ENCODE measurements at regions not wholly inside any gene's neighbourhood (a gene's known extent, or its start where the extent isn't known, plus 50 kb on each side); places are given as distances from the start of the nearest gene placed in this dataset.

- Histone ChIP-seq H3K4me2 (no peak overlapping the region), H2AFZ (replicated peaks) (no peak overlapping the region), H4K20me1 (ENCODE audit: low read depth) (no peaks in the 10 kb centered on the region), H3K4me3 (no peak overlapping the region), H3K9ac (no peak overlapping the region), H3K79me2 (ENCODE audit: low read depth) (no peaks in the 10 kb centered on the region), H3K27me3 (no peaks in the 10 kb centered on the region), H3K27ac (no peak overlapping the region), H3K4me1 (no peaks in the 10 kb centered on the region), H3K9me3 (ENCODE audit: low read depth) (peaks cover 13% of the 10 kb centered on the region), H3F3A (ENCODE audit: low read depth) (no peaks in the 10 kb centered on the region), H3K36me3 (no peaks in the 10 kb centered on the region)
- Mint-ChIP-seq H3K36me3 (no peaks in the 10 kb centered on the region), H3K4me1 (no peaks in the 10 kb centered on the region), H3K27me3 (ENCODE audit: insufficient read depth, low read depth) (no peaks in the 10 kb centered on the region), H3K4me3 (no peak overlapping the region), H3K9me3 (peaks cover 34% of the 10 kb centered on the region), H3K27ac (no peak overlapping the region)
- DNase-seq (ENCODE audit: low spot score) = no peak
- TF ChIP-seq EZH2 (IDR thresholded peaks at IDR 0.05) (no peak), CTCF (IDR thresholded peaks at IDR 0.05) (no peak), EZH2phosphoT487 (IDR thresholded peaks at IDR 0.05) (no peak)
Observed at GRCh38 chr5:27158775-27159174, 120.4 kb upstream of the CDH9 start.

- Histone ChIP-seq H3K9ac (no peak overlapping the region), H3F3A (ENCODE audit: low read depth) (no peaks in the 10 kb centered on the region), H3K4me2 (no peak overlapping the region), H3K9me3 (ENCODE audit: low read depth) (peaks cover 15% of the 10 kb centered on the region), H3K4me3 (no peak overlapping the region), H3K36me3 (no peaks in the 10 kb centered on the region), H3K4me1 (no peaks in the 10 kb centered on the region), H2AFZ (replicated peaks) (no peak overlapping the region), H4K20me1 (ENCODE audit: low read depth) (no peaks in the 10 kb centered on the region), H3K79me2 (ENCODE audit: low read depth) (no peaks in the 10 kb centered on the region), H3K27ac (no peak overlapping the region), H3K27me3 (no peaks in the 10 kb centered on the region)
- TF ChIP-seq EZH2 (IDR thresholded peaks at IDR 0.05) = no peak
- TF ChIP-seq EZH2phosphoT487 (IDR thresholded peaks at IDR 0.05) = no peak
- TF ChIP-seq CTCF (IDR thresholded peaks at IDR 0.05) = no peak
- Mint-ChIP-seq H3K36me3 (no peaks in the 10 kb centered on the region), H3K27me3 (ENCODE audit: insufficient read depth, low read depth) (no peaks in the 10 kb centered on the region), H3K4me3 (no peak overlapping the region), H3K27ac (no peak overlapping the region), H3K4me1 (no peaks in the 10 kb centered on the region), H3K9me3 (peaks cover 34% of the 10 kb centered on the region)
- no peak for DNase-seq (ENCODE audit: low spot score)
Observed at GRCh38 chr5:27158171-27158570, 119.8 kb upstream of the CDH9 start.

GRCh38 chr5:27144456-27144855 lies 106.1 kb upstream of the CDH9 start:
- H3F3A ChIP-seq (ENCODE audit: low read depth) = no peaks in the 10 kb centered on the region
- Mint-ChIP-seq H3K4me1 (no peaks in the 10 kb centered on the region), H3K27me3 (ENCODE audit: insufficient read depth, low read depth) (no peaks in the 10 kb centered on the region), H3K27ac (no peak overlapping the region), H3K4me3 (no peak overlapping the region), H3K36me3 (no peaks in the 10 kb centered on the region), H3K9me3 (no peaks in the 10 kb centered on the region)
- no peak overlapping the region for H3K4me3 ChIP-seq
- H3K79me2 ChIP-seq (ENCODE audit: low read depth) = no peaks in the 10 kb centered on the region
- TF ChIP-seq EZH2phosphoT487 (IDR thresholded peaks at IDR 0.05) = no peak
- no peak for DNase-seq (ENCODE audit: low spot score)
- no peak overlapping the region for H2AFZ ChIP-seq (replicated peaks)
- no peak overlapping the region for H3K4me2 ChIP-seq
- H4K20me1 ChIP-seq (ENCODE audit: low read depth) = no peaks in the 10 kb centered on the region
- H3K9ac ChIP-seq = no peak overlapping the region
- no peaks in the 10 kb centered on the region for H3K9me3 ChIP-seq (ENCODE audit: low read depth)
- no peaks in the 10 kb centered on the region for H3K27me3 ChIP-seq
- no peaks in the 10 kb centered on the region for H3K36me3 ChIP-seq
- H3K27ac ChIP-seq = no peak overlapping the region
- no peaks in the 10 kb centered on the region for H3K4me1 ChIP-seq

GRCh38 chr5:27140831-27141230 lies 102.4 kb upstream of the CDH9 start:
- no peak for TF ChIP-seq EZH2 (IDR thresholded peaks at IDR 0.05)
- no peak for TF ChIP-seq CTCF (IDR thresholded peaks at IDR 0.05)
- no peak for TF ChIP-seq EZH2phosphoT487 (IDR thresholded peaks at IDR 0.05)
- Mint-ChIP-seq H3K4me1 (no peaks in the 10 kb centered on the region), H3K36me3 (no peaks in the 10 kb centered on the region), H3K9me3 (no peaks in the 10 kb centered on the region), H3K4me3 (no peak overlapping the region), H3K27ac (no peak overlapping the region), H3K27me3 (ENCODE audit: insufficient read depth, low read depth) (no peaks in the 10 kb centered on the region)
- no peaks in the 10 kb centered on the region for H3K79me2 ChIP-seq (ENCODE audit: low read depth)
- no peaks in the 10 kb centered on the region for H3F3A ChIP-seq (ENCODE audit: low read depth)
- no peaks in the 10 kb centered on the region for H3K27me3 ChIP-seq
- H3K4me1 ChIP-seq = no peaks in the 10 kb centered on the region
- no peak overlapping the region for H3K27ac ChIP-seq
- H3K4me2 ChIP-seq = no peak overlapping the region
- H2AFZ ChIP-seq (replicated peaks) = no peak overlapping the region
- no peak overlapping the region for H3K9ac ChIP-seq
- H4K20me1 ChIP-seq (ENCODE audit: low read depth) = no peaks in the 10 kb centered on the region
- no peaks in the 10 kb centered on the region for H3K36me3 ChIP-seq
- H3K4me3 ChIP-seq = no peak overlapping the region
- no peak for DNase-seq (ENCODE audit: low spot score)
- H3K9me3 ChIP-seq (ENCODE audit: low read depth) = no peaks in the 10 kb centered on the region
